Stomach (tissue), 8 donors: ENCODE measurements at regions not wholly inside any gene's neighbourhood (a gene's known extent, or its start where the extent isn't known, plus 50 kb on each side); places are given as distances from the start of the nearest gene placed in this dataset.

Experiments used
- DNase-seq, 2 donors: peaks; one replicate each; pipeline versions ENCODE4 v3.0.0 to v3.0.0-alpha.2; 2013 to 2019
- H3K27ac ChIP-seq, 5 donors: fragments of 200-600 bp in 4 of 5; sonication (generic) in 4 of 5; one replicate each; pipeline ENCODE4 v1.5.1; 2013 to 2019; ENCODE audit warnings: mild to moderate bottlenecking in 1 of 5, moderate library complexity in 1 of 5
- H3K27me3 ChIP-seq, 3 donors: fragments of 200-600 bp; sonication (generic); one replicate each; pipeline ENCODE4 v1.5.1; 2017 to 2019; ENCODE audit warnings: mixed run types in 1 of 3
- H3K36me3 ChIP-seq, 4 donors: fragments of 200-600 bp; sonication (generic); 1 replicate in 3 of 4; 2 replicates in 1 of 4; pipeline ENCODE4 v1.5.1; 2016 to 2019
- H3K4me1 ChIP-seq, 4 donors: fragments of 200-600 bp; sonication (generic); one replicate each; pipeline ENCODE4 v1.5.1; 2016 to 2019
- H3K4me3 ChIP-seq, 4 donors: fragments of 200-600 bp; sonication (generic) in 3 of 4; one replicate each; pipeline ENCODE4 v1.5.1; 2016 to 2019; ENCODE audit warnings: mild to moderate bottlenecking in 1 of 4
- H3K9me3 ChIP-seq, 4 donors: fragments of 200-600 bp; sonication (generic); one replicate each; pipeline ENCODE4 v1.5.1; 2016 to 2019
- CTCF ChIP-seq, 7 experiments: fragments of 450-650 bp in 4 of 7; fragments of 200-600 bp in 3 of 7; sonication (generic) in 3 of 7; IDR thresholded peaks; one replicate each; pipeline ENCODE4 v1.5.1; 2016 to 2019; ENCODE audit warnings: antibody characterized with exemption in 7 of 7, control low read depth in 2 of 7, mild to moderate bottlenecking in 1 of 7
- EP300 ChIP-seq: sonication (generic); formaldehyde crosslinking; IDR thresholded peaks from one replicate; pipeline ENCODE4 v1.6.1; 2017; ENCODE audit warnings: antibody characterized with exemption
- POLR2A ChIP-seq, 4 donors: fragments of 450-650 bp; IDR thresholded peaks; one replicate each; pipeline ENCODE4 v1.6.1; 2016; ENCODE audit warnings: antibody characterized with exemption in 4 of 4, control low read depth in 2 of 4, mild to moderate bottlenecking in 1 of 4, moderate library complexity in 1 of 4
- POLR2AphosphoS5 ChIP-seq, 3 donors: sonication (generic); formaldehyde crosslinking; IDR thresholded peaks; one replicate each; pipeline ENCODE4 v1.6.1; 2016; ENCODE audit warnings: antibody characterized with exemption in 3 of 3
- WGBS, 5 donors: extraction: QIAGEN DNeasy Blood & Tissue Kit in 3 of 5; methylation state at CpG; one replicate each; pipeline versions ENCODE4 v1.1.5 to v1.1.7; 2013 to 2018; 5-methylcytosine and 5-hydroxymethylcytosine counted together
- intact Hi-C: fragments of 100-400 bp; cut with DNase I; formaldehyde crosslinking; loops from one replicate; pipeline ENCODE4 v1.15.1; 2023; ENCODE audit warnings: low total_unique reads
- donor health status: healthy with polysubstance abuse.
- donor health status: Bipolar disorder and iron deficiency.
- donor health status: healthy.

DNA sequence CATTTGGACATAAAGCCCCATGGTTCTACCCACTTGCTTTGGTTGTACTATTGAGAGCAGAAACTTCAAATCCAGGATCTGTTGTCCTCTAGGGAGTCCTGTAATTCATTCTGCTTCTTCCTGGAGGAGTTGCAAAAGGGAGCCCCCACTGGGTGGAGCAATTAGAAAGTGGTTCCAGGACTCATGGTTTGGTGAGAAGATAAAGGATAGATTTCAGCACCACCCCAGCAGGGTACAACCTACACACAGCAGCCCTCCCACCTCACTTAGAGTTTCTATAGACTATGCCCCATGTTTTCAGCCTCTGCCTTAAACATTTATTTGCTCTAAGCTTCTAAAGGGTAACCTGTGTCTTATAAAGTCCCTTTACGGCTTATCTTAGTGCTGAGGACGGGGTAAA is 112.6 kb upstream of the ARRDC3 start:
- H3K9me3 ChIP-seq: no peaks in the 10 kb centered on the region
- WGBS, 5 donors: 60 to 87% (median 69%) methylated on average over 2 of the region's 2 CpGs
- intact Hi-C loops: no loop called here
- no peak overlapping the region for H3K27ac ChIP-seq
- H3K4me1 ChIP-seq: no peaks in the 10 kb centered on the region
- DNase-seq: no peak
- no peaks in the 10 kb centered on the region for H3K27me3 ChIP-seq
- no peak overlapping the region for H3K4me3 ChIP-seq
- no peak for TF ChIP-seq POLR2AphosphoS5 (IDR thresholded peaks at IDR 0.05)
- TF ChIP-seq POLR2A (IDR thresholded peaks at IDR 0.05): no peak
- no peak for TF ChIP-seq CTCF (IDR thresholded peaks at IDR 0.05)
- no peak for TF ChIP-seq EP300
- no peaks in the 10 kb centered on the region for H3K36me3 ChIP-seq

- no peak overlapping the region for H3K4me3 ChIP-seq
- 74 to 82% (median 78%) methylated on average over 4 of the region's 4 CpGs for WGBS, 5 donors
- no peaks in the 10 kb centered on the region for H3K9me3 ChIP-seq
- TF ChIP-seq POLR2AphosphoS5 (IDR thresholded peaks at IDR 0.05) (no peak), CTCF (IDR thresholded peaks at IDR 0.05) (no peak), POLR2A (IDR thresholded peaks at IDR 0.05) (no peak), EP300 (no peak)
- no peak overlapping the region for H3K27ac ChIP-seq
- intact Hi-C loops: no loop called here
- H3K4me1 ChIP-seq: no peaks in the 10 kb centered on the region
- H3K36me3 ChIP-seq: no peaks in the 10 kb centered on the region
- H3K27me3 ChIP-seq: no peaks in the 10 kb centered on the region
- no peak for DNase-seq
Measured at GRCh38 chr5:91494447-91494996, 111.4 kb upstream of the ARRDC3 start.

- no peaks in the 10 kb centered on the region for H3K9me3 ChIP-seq
- no peak overlapping the region for H3K4me3 ChIP-seq
- intact Hi-C loops: no loop called here
- TF ChIP-seq EP300 (no peak), POLR2AphosphoS5 (IDR thresholded peaks at IDR 0.05) (no peak), CTCF (IDR thresholded peaks at IDR 0.05) (no peak), POLR2A (IDR thresholded peaks at IDR 0.05) (no peak)
- DNase-seq: no peak
- no peaks in the 10 kb centered on the region for H3K4me1 ChIP-seq
- H3K27ac ChIP-seq: no peak overlapping the region
- no peaks in the 10 kb centered on the region for H3K27me3 ChIP-seq
- H3K36me3 ChIP-seq: no peaks in the 10 kb centered on the region
- 31 to 55% (median 44%) methylated on average over 1 of the region's 1 CpG for WGBS, 5 donors
Measured at GRCh38 chr5:91493086-91493485, 110.0 kb upstream of the ARRDC3 start.

GRCh38 chr5:91491229-91491628 is 108.1 kb upstream of the ARRDC3 start:
- Histone ChIP-seq H3K4me3 (no peak overlapping the region), H3K9me3 (no peaks in the 10 kb centered on the region), H3K4me1 (no peaks in the 10 kb centered on the region), H3K36me3 (no peaks in the 10 kb centered on the region), H3K27me3 (no peaks in the 10 kb centered on the region), H3K27ac (no peak overlapping the region)
- DNase-seq: no peak
- intact Hi-C loops: no loop called here
- 68 to 77% (median 70%) methylated on average over 2 of the region's 2 CpGs for WGBS, 5 donors
- no peak for TF ChIP-seq CTCF (IDR thresholded peaks at IDR 0.05)
- no peak for TF ChIP-seq EP300
- TF ChIP-seq POLR2A (IDR thresholded peaks at IDR 0.05): no peak
- TF ChIP-seq POLR2AphosphoS5 (IDR thresholded peaks at IDR 0.05): no peak
